KMS-11 (cell line): ENCODE measurements at regions not wholly inside any gene's neighbourhood (a gene's known extent, or its start where the extent isn't known, plus 50 kb on each side); places are given as distances from the start of the nearest gene placed in this dataset.
"Not testable (repeated sequence)": the region's sequence is repeated elsewhere in the genome, so short reads cannot be mapped to it uniquely, and the experiment has no call there.

Experiments used
- H2AFZ ChIP-seq: fragments of 200-600 bp; sonication (generic); 2 replicates; pipeline ENCODE4 v1.6.1; 2016; ENCODE audit warnings: antibody characterized with exemption, mixed run types, low read depth
- H3K27ac ChIP-seq: fragments of 200-600 bp; sonication (generic); 2 replicates; pipeline ENCODE4 v1.6.1; 2016; ENCODE audit warnings: mild to moderate bottlenecking, mixed run types
- H3K27me3 ChIP-seq: fragments of 200-600 bp; sonication (generic); 2 replicates; pipeline ENCODE4 v1.6.1; 2017; ENCODE audit warnings: mild to moderate bottlenecking, low read depth, mixed run types, moderate library complexity; ENCODE audit not compliant: insufficient read depth
- H3K36me3 ChIP-seq: fragments of 200-600 bp; sonication (generic); 2 replicates; pipeline ENCODE4 v1.6.1; 2017; ENCODE audit warnings: mild to moderate bottlenecking, mixed run types; ENCODE audit not compliant: insufficient read depth
- H3K4me1 ChIP-seq: fragments of 200-600 bp; sonication (generic); 2 replicates; pipeline ENCODE4 v1.6.1; 2016; ENCODE audit warnings: mild to moderate bottlenecking, low read depth, mixed run types; ENCODE audit not compliant: poor library complexity, severe bottlenecking
- H3K4me2 ChIP-seq: fragments of 200-600 bp; sonication (generic); 2 replicates; pipeline ENCODE4 v1.7.0; 2016; ENCODE audit warnings: mild to moderate bottlenecking, mixed run types
- H3K4me3 ChIP-seq: fragments of 200-600 bp; sonication (generic); IDR thresholded peaks from 2 replicates; pipeline ENCODE4 v1.6.1; 2017; ENCODE audit warnings: low read depth, low read length, mixed read lengths; ENCODE audit not compliant: insufficient read depth
- H3K79me2 ChIP-seq: fragments of 200-600 bp; sonication (generic); 2 replicates; pipeline ENCODE4 v1.6.1; 2016; ENCODE audit warnings: low read depth, mixed run types; ENCODE audit not compliant: insufficient read depth
- H3K9ac ChIP-seq: fragments of 200-600 bp; sonication (generic); 2 replicates; pipeline ENCODE4 v1.6.1; 2016; ENCODE audit warnings: mild to moderate bottlenecking, mixed run types
- H4K20me1 ChIP-seq: fragments of 200-600 bp; sonication (generic); 2 replicates; pipeline ENCODE4 v1.6.1; 2016; ENCODE audit warnings: mild to moderate bottlenecking, mixed run types; ENCODE audit not compliant: insufficient read depth
- TF ChIP-seq, protein P1 (sequence below): fragments of 200-600 bp; sonication (generic); conservative IDR thresholded peaks from 2 replicates; pipeline ENCODE4 v1.6.1; 2017; ENCODE audit warnings: low read depth, mild to moderate bottlenecking, antibody characterized with exemption, low read length, moderate library complexity, mixed read lengths

DNA sequence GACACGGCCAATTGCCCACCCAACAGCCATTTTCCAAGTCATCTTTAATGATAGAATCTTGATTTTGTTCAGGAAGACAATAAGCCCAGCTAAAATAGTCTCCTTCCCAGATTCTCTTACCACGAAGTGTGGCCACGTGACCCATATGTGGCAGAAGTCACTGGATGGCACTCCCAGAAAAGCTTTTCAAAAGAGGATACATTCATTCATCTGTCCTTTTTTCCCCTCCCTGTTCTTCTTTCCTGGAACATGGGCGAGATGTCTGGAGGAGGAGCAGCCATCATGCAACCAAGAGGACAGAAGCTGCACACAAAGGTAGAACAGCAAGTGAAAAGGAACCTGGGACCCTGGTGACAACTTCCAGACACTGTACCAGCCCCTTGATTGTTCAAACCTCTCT lies 174.7 kb downstream of the UACA start:
- Histone ChIP-seq H3K79me2 (no peaks in the 10 kb centered on the region), H3K36me3 (no peaks in the 10 kb centered on the region), H3K4me1 (no peaks in the 10 kb centered on the region), H3K27me3 (no peaks in the 10 kb centered on the region), H4K20me1 (no peaks in the 10 kb centered on the region), H2AFZ (no peak overlapping the region), H3K4me2 (no peak overlapping the region), H3K4me3 (no peak overlapping the region), H3K27ac (no peak overlapping the region), H3K9ac (no peak overlapping the region)
- TF ChIP-seq, protein P1, sequence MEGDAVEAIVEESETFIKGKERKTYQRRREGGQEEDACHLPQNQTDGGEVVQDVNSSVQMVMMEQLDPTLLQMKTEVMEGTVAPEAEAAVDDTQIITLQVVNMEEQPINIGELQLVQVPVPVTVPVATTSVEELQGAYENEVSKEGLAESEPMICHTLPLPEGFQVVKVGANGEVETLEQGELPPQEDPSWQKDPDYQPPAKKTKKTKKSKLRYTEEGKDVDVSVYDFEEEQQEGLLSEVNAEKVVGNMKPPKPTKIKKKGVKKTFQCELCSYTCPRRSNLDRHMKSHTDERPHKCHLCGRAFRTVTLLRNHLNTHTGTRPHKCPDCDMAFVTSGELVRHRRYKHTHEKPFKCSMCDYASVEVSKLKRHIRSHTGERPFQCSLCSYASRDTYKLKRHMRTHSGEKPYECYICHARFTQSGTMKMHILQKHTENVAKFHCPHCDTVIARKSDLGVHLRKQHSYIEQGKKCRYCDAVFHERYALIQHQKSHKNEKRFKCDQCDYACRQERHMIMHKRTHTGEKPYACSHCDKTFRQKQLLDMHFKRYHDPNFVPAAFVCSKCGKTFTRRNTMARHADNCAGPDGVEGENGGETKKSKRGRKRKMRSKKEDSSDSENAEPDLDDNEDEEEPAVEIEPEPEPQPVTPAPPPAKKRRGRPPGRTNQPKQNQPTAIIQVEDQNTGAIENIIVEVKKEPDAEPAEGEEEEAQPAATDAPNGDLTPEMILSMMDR: no peak

DNA sequence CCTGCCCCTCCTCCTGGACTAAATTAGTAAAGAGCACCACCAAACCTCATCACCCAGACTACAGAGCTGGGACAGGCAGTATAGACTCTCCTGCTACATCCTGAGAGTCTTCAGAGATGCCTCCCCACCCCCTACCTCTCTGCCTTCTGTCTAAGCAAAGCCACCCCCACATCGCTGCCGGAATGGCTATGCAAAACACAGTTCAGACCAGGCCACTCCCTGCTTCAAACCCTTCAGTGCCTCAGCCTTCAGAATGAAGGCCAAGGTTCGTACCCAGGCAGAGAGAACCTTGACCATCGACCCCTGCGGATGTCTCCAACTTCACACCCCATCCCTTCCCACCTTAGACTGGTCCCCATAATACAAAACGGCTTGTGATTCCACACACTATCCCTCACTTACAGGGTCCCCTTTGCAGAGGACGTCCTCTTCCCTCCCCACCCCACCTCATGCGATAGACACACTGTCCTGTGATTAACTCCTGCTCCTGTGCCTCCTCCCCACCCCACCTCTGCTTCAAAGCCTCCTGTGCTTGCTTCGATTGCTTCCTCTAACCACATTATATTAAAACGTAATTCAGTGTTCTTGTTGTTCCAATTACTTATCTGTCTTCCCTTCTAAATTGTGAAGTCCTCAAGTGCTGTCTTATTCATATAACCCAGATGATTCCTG lies 175.3 kb downstream of the UACA start:
- Histone ChIP-seq H3K4me3 (no peak overlapping the region), H3K27ac (no peak overlapping the region), H3K4me2 (no peak overlapping the region), H3K27me3 (no peaks in the 10 kb centered on the region), H3K79me2 (no peaks in the 10 kb centered on the region), H3K9ac (no peak overlapping the region), H2AFZ (no peak overlapping the region), H4K20me1 (no peaks in the 10 kb centered on the region), H3K4me1 (no peaks in the 10 kb centered on the region), H3K36me3 (no peaks in the 10 kb centered on the region)
- TF ChIP-seq, protein P1: no peak

DNA sequence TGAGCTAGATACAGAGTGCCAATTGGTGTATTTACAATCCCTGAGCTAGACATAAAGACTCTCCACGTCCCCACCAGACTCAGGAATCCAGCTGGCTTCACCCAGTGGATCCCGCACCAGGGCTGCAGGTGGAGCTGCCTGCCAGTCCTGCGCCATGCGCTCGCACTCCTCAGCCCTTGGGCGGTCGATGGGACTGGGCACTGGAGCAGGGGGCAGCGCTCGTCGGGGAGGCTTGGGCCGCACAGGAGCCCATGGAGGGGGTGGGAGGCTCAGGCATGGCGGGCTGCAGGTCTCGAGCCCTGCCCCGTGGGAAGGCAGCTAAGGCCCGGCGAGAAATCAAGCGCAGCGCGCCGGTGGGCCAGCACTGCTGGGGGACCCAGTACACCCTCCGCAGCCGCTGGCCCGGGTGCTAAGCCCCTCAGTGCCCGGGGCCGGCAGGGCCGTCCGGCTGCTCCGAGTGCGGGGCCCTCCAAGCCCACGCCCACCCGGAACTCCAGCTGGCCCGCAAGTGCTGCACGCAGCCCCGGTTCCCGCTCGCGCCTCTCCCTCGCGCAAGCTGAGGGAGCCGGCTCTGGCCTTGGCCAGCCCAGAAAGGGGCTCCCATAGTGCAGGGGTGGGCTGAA lies 176.2 kb downstream of the UACA start:
- not testable (repeated sequence) for H3K4me1 ChIP-seq, H2AFZ ChIP-seq, H4K20me1 ChIP-seq, H3K4me3 ChIP-seq, H3K4me2 ChIP-seq, H3K9ac ChIP-seq, H3K79me2 ChIP-seq, H3K36me3 ChIP-seq, H3K27me3 ChIP-seq, H3K27ac ChIP-seq

DNA sequence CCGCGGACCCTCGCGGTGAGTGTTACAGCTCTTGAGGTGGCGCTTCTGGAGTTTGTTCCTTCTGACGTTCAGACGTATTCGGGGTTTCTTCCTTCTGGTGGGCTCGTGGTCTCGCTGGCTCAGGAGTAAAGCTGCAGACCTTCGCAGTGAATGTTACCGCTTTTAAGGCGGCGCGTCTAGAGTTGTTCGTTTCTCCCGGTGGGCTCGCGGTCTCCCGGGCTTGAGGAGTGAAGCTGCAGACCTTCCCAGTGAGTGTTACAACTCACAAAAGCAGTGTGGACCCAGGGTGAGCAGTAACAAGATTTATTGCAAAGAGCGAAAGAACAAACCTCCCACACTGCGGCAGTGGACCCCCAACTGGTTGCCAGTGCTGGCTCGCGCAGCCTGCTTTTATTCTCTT lies 177.1 kb downstream of the UACA start:
- H3K4me3 ChIP-seq: no peak overlapping the region
- no peaks in the 10 kb centered on the region for H3K79me2 ChIP-seq
- H3K4me2 ChIP-seq: no peak overlapping the region
- H3K36me3 ChIP-seq: no peaks in the 10 kb centered on the region
- TF ChIP-seq, protein P1: no peak
- H3K4me1 ChIP-seq: no peaks in the 10 kb centered on the region
- H3K27me3 ChIP-seq: no peaks in the 10 kb centered on the region
- no peak overlapping the region for H3K27ac ChIP-seq
- no peak overlapping the region for H2AFZ ChIP-seq
- H4K20me1 ChIP-seq: no peaks in the 10 kb centered on the region
- H3K9ac ChIP-seq: no peak overlapping the region

DNA sequence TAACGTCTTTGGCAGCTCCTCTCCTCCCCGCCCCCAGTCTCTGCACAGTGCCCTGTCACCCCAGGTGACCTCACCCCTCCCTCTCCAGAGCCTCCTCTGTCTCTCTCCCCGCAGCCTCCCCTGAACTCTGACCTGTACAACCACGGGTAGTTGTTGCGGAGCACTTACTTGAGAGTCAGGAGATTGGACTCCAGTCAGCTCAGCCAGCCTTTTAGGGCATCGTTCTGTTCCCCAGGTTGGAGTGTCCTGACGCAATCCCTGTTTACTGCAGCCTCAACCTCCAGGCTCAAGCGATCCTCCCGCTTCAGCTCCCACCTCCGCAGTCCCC lies 177.7 kb downstream of the UACA start:
- Histone ChIP-seq H3K36me3 (no peaks in the 10 kb centered on the region), H3K4me1 (no peaks in the 10 kb centered on the region), H3K9ac (no peak overlapping the region), H2AFZ (no peak overlapping the region), H3K27me3 (no peaks in the 10 kb centered on the region), H3K4me2 (no peak overlapping the region), H3K79me2 (no peaks in the 10 kb centered on the region), H4K20me1 (no peaks in the 10 kb centered on the region), H3K4me3 (no peak overlapping the region), H3K27ac (no peak overlapping the region)
- TF ChIP-seq, protein P1: no peak
